HEK293T (cell line): ENCODE measurements at regions not wholly inside any gene's neighbourhood (a gene's known extent, or its start where the extent isn't known, plus 50 kb on each side); places are given as distances from the start of the nearest gene placed in this dataset.

Source experiments
- CTCF ChIA-PET: fragments of 350-600 bp; formaldehyde crosslinking; extraction: SDS; loops from one replicate; lab custom pipeline; 2021; ENCODE audit warnings: antibody characterized with exemption, inconsistent platforms; lab: Yijun Ruan, JAX
- POLR2A ChIA-PET: fragments of 350-600 bp; formaldehyde crosslinking; extraction: SDS; loops from one replicate; lab custom pipeline; 2020; ENCODE audit warnings: antibody characterized with exemption, inconsistent platforms; lab: Yijun Ruan, JAX
- DNase-seq: peaks from one replicate; pipeline ENCODE4 v3.0.0; 2012; ENCODE audit warnings: mixed read lengths; ENCODE audit errors: extremely low spot score
- ARNT ChIP-seq: fragments of 450-650 bp; IDR thresholded peaks from 2 replicates; pipeline ENCODE4 v1.6.1; 2017; ENCODE audit warnings: mild to moderate bottlenecking
- BHLHE40 ChIP-seq: fragments of 450-650 bp; IDR thresholded peaks from 2 replicates; pipeline ENCODE4 v1.6.1; 2016; ENCODE audit warnings: mild to moderate bottlenecking, moderate library complexity, borderline replicate concordance
- CTBP1 ChIP-seq: fragments of 450-650 bp; IDR thresholded peaks from 2 replicates; pipeline ENCODE4 v1.6.1; 2016; ENCODE audit warnings: borderline replicate concordance
- ELF4 ChIP-seq: fragments of 450-650 bp; IDR thresholded peaks from 2 replicates; pipeline ENCODE4 v1.6.1; 2017; ENCODE audit warnings: antibody characterized with exemption
- FOXA1 ChIP-seq: fragments of 450-650 bp; IDR thresholded peaks from 2 replicates; pipeline ENCODE4 v1.6.1; 2016; ENCODE audit warnings: mild to moderate bottlenecking
- FOXK2 ChIP-seq: fragments of 450-650 bp; IDR thresholded peaks from 2 replicates; pipeline ENCODE4 v1.6.1; 2016; ENCODE audit warnings: mild to moderate bottlenecking
- FOXM1 ChIP-seq: fragments of 450-650 bp; IDR thresholded peaks from 2 replicates; pipeline ENCODE4 v1.6.1; 2017; ENCODE audit warnings: mild to moderate bottlenecking, borderline replicate concordance
- HDGF ChIP-seq: fragments of 450-650 bp; IDR thresholded peaks from 2 replicates; pipeline ENCODE4 v1.6.1; 2017; ENCODE audit warnings: antibody characterized with exemption, borderline replicate concordance
- L3MBTL2 ChIP-seq: fragments of 450-650 bp; conservative IDR thresholded peaks from 2 replicates; pipeline ENCODE4 v1.6.1; 2016; ENCODE audit warnings: mild to moderate bottlenecking
- LEF1 ChIP-seq: fragments of 450-650 bp; IDR thresholded peaks from 2 replicates; pipeline ENCODE4 v1.6.1; 2017; ENCODE audit warnings: mild to moderate bottlenecking, borderline replicate concordance
- NFRKB ChIP-seq: fragments of 450-650 bp; IDR thresholded peaks from 2 replicates; pipeline ENCODE4 v1.6.1; 2016; ENCODE audit warnings: mild to moderate bottlenecking, moderate library complexity
- SP1 ChIP-seq: fragments of 450-650 bp; IDR thresholded peaks from 2 replicates; pipeline ENCODE4 v1.6.1; 2017
- SUZ12 ChIP-seq: fragments of 450-650 bp; IDR thresholded peaks from 2 replicates; pipeline ENCODE4 v1.6.1; 2016; ENCODE audit warnings: mild to moderate bottlenecking
- TARDBP ChIP-seq: fragments of 450-650 bp; IDR thresholded peaks from 2 replicates; pipeline ENCODE4 v1.6.1; 2016
- ZNF384 ChIP-seq: fragments of 450-650 bp; IDR thresholded peaks from 2 replicates; pipeline ENCODE4 v1.6.1; 2016
- TF ChIP-seq, protein P1 (sequence below): fragments of 450-650 bp; IDR thresholded peaks from 2 replicates; pipeline ENCODE4 v1.6.1; 2016

DNA sequence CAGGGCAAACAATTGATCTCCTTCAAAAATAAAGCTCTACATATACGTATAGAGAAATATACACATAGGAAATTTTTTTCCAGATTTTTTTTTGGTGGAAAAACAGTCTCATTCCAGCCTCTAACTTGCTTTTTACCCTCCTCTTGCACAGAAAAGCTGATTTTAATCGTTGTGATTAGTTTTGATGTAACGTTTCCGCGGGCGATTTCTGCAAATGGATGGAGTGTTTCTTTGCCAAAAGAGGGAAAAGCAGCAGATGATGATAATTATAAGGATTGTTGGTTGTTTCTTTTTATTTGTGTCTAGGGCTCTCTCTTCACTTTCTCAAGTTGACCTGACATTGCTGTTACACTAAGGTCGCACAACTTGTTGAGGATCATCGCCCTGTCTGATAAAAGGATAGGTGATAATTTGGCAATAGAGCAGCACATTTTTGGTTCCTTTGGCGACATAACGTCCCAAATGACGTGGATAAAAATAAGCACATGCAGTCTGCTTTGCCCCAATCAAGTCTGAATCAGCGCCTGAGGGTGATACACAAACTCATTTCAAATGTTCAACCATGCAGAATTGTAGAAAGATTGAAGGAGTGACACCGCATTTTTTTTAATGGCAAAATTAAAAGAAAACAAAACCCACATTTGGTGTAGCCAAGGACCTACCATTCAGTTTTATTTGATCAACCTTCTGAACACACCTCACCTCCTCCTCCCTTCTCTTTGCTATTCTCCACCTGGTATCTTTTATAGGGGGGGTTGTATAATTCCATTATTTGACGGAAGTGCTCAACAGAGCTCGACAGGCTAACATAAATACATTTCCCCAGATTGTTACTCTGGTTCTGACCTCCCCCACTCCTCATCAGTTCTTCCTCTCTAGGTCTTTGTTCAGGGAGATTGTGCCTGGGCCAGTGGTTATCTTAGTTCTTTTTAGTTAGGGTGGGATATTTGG lies 109.6 kb upstream of the KCTD1 start:
- DNase-seq = no peak
- ChIA-PET POLR2A (interaction anchor here (0.7 to 1.7 kb wide), 7 partner anchors 11 to 654 kb away, joined by 3 to 4 read pairs (median 3); no protein-coding TSS in a partner anchor), CTCF (no interaction called here)
- TF ChIP-seq ARNT (no peak), ZNF384 (no peak)

DNA sequence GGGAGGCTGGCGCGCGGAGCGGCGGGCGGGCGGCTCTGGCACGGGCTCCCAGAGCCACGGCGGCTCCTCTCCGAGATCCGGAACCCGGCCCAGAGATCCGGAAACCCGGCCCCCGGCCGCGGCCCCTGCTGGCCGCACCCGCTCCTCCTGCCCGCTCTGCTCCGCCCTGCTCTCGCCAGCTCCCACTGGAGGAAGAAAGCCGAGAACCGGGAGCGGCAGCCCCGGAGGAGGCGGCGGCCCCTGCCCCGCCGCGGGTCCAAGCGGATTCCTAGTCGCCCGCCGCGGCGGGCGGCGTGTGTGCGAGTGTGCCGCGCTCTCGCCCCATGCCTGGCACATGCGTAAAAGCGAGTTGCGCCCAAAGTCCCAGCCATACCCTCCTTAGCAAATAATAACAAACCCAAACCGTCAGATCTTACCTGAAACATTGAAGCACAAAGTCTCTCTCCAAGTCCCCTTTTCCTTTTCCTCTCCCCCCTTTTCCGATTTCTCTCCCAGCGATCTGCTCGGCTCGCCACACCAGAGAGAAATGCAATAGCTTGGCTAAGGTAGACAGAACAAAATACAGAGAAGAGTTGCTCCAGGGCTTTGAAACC lies 108.7 kb upstream of the KCTD1 start:
- POLR2A ChIA-PET = interaction anchor here (0.6 to 1.7 kb wide), 10 partner anchors 10 to 653 kb away, joined by 3 to 4 read pairs (median 3); no protein-coding TSS in a partner anchor

DNA sequence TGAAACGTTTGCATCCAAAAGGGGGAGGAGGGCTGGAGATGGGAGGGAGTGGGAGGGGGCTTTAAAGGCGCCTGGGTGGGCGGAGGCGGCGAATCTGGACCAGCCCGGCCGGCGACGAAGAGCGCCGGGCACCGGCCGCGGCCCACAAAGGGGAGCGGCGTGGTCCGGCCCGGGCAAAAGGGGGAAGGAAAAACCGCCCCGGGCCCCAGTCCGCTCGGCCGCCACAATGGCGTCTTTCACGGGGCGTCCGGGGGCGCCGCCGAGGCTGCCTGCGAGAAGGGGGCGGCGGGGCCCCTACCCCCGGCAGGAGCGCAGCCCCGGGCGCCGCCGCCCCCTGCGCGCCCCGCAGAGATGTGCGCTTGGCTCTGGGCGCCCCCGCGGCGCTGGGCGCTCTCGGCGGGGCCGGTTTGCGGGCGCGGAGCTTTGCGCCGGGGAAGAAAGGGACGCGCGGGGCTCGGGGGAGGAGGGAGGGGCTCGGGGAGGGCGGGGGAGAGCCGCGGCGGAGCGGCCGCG lies 108.1 kb upstream of the KCTD1 start:
- 0 out of 2 replicates have a peak, but pooled peaks have one; percentile 11 for TF ChIP-seq ARNT
- TF ChIP-seq HDGF = no peak
- no peak for DNase-seq
- CTCF ChIA-PET = interaction anchor here (0.7 kb wide), 1 partner anchor 100 kb away, joined by 3 read pairs; no protein-coding TSS in a partner anchor
- POLR2A ChIA-PET = interaction anchor here (1.0 to 1.7 kb wide), 4 partner anchors 9 to 240 kb away, joined by 3 to 4 read pairs (median 3); no protein-coding TSS in a partner anchor

More for the DNA sequence above, 108.7 kb upstream of the KCTD1 start:
- TF ChIP-seq SUZ12 (no peak), FOXA1 (no peak), L3MBTL2 (peak; percentile 82), ELF4 (no peak)
- DNase-seq = peak; percentile 67
- CTCF ChIA-PET = interaction anchor here (0.7 kb wide), 1 partner anchor 101 kb away, joined by 3 read pairs; no protein-coding TSS in a partner anchor

DNA sequence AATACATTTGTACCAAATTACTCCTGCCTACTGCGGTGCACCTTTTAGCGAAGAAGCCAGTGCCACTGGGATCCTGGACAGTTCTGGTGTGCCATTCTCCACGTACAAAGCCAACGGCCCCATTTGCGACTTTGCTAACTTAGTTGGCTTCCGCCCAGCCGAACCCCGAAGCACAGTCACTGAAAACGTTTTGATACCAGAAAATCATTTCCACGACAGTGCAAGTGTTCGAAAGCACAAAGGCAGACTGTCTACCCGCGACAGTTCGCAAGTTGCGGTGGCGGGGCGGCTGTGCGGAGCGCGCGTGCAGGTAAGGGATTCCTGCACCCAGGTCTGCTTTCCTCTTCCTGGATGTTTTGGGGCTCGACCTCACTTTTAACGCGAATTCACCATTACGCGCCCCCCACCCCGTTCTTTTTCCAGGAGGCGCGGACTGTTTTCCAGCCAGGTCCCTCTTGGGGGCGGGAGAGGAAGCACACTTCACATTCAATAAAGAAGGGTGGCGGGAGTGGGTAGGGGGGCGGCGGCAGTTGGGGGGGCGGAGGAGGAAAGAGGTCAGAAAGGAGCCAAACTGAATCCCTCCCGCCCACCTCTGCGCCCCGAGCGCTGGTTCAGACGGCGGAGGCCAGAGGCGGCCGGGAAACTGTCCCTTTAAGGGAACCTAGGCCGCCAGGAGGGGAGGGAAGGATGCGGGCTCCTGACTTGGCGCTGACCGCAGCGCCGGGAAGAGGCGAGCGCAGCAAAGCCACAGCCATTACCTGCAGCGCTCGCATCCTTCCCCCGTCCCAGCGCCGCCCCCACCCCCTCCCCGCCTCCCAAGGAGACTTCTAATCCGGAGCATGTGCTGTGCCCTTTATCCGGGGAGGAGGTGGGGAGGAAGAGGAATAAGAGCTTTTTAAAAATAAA lies 107.4 kb upstream of the KCTD1 start:
- TF ChIP-seq ARNT (no peak), L3MBTL2 (0 out of 2 replicates have a peak, but pooled peaks have one; percentile 33)
- CTCF ChIA-PET = no interaction called here
- POLR2A ChIA-PET = interaction anchor here (1.0 kb wide), 1 partner anchor 16 kb away, joined by 3 read pairs; no protein-coding TSS in a partner anchor
- peak; percentile 71 for DNase-seq

DNA sequence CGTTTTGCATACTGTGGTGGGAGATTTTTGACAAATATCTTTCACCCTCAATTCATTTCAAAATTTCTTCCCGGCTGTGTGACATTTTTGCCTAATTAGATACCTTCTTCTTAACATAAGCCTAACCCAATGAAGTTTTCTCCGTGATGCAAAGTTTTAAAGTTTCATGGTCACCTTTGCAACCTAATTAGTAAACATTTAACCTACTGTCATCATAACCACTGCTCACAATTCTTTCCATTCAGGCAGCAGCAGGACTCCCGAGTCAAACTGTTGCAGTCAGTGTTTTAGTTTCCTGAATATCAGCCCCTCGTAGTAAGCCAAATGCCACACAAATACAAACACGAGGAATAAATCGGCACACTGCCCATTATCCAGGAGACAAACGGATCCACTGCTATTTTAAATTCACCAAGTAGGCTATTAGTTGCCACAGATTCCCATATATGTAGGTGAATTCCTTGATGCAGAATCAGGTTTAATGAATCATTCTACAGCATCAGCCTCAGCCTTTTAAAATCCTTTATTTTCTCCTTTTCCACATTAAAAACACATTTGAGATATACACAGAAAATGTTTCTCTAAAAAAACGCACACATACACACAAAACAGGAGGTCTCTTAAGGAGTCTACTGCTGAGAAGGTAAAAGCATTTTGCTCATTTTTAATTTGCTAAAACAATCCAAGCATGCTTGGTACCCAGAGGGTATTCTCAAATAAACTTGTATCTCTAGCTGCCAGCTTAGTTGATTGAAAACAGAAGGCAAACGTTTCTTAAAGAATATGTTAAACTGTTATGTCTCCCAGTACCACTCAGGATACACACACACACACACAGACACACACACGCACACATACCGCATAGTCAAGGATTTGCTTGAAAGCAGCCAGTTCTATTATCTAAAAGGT lies 106.5 kb upstream of the KCTD1 start:
- no peak for DNase-seq
- CTCF ChIA-PET = interaction anchor here (0.6 to 1.4 kb wide), 2 partner anchors 32 to 249 kb away, joined by 3 read pairs; no protein-coding TSS in a partner anchor
- no peak for TF ChIP-seq L3MBTL2

DNA sequence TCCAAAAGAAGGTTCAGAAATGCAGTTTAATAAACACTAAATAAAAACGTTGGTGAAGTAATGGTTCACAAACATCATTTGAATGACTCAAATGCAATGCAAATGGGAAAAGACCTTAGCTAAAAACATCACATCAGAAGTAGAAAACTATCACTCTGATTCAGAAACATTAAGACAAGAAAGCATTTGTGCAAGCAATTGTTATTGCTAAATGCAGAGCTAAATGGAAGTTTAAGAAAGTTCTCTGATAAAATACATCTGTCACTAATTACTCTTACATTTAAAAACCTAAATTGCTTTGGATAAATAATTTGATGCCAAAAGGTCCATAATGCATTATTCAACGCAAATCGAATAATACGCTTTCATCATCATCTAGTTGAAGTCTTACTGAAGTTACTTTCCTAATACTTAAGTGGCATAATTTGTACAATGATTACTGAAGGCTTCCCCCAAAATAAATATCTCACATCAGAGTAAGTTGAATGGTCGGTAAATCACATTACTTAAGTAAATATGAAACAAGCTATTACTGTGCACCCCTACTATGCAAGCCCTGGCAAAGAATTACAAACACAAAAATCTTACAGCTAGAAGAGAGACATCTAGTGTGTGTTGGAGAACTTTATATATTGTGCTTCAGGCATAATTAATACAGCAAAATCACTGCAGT lies 105.7 kb upstream of the KCTD1 start:
- POLR2A ChIA-PET = interaction anchor here (0.9 to 1.0 kb wide), 2 partner anchors 32 to 213 kb away, joined by 3 to 4 read pairs; no protein-coding TSS in a partner anchor
- no peak for DNase-seq
- no peak for TF ChIP-seq FOXA1
- CTCF ChIA-PET = interaction anchor here (1.4 kb wide), 1 partner anchor 249 kb away, joined by 3 read pairs; no protein-coding TSS in a partner anchor

More for the DNA sequence above, 106.5 kb upstream of the KCTD1 start:
- POLR2A ChIA-PET = interaction anchor here (1.0 kb wide), 1 partner anchor 214 kb away, joined by 3 read pairs; no protein-coding TSS in a partner anchor

DNA sequence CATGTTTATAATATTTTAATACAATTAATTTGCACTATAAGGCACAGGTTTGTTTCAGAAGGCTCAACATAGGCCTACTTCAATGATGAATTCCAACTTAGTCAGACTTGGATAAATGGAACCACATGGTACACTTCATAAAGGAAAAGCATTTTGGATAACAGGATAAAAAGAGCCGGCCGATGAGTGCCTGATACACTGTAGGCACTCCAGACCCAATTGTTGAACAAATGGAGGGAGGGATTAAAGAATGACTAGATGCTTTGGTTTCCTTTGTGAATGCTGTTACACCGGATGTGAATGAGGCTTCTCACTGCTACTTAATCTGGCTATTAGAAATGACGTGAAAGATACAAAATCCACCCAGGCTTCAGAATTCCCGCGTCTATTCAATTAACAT lies 104.1 kb upstream of the KCTD1 start:
- CTCF ChIA-PET = no interaction called here

More for the DNA sequence above, 104.1 kb upstream of the KCTD1 start:
- no peak for TF ChIP-seq ELF4
- no peak for TF ChIP-seq ZNF384
- no peak for TF ChIP-seq LEF1
- TF ChIP-seq FOXM1 = no peak
- TF ChIP-seq, protein P1, sequence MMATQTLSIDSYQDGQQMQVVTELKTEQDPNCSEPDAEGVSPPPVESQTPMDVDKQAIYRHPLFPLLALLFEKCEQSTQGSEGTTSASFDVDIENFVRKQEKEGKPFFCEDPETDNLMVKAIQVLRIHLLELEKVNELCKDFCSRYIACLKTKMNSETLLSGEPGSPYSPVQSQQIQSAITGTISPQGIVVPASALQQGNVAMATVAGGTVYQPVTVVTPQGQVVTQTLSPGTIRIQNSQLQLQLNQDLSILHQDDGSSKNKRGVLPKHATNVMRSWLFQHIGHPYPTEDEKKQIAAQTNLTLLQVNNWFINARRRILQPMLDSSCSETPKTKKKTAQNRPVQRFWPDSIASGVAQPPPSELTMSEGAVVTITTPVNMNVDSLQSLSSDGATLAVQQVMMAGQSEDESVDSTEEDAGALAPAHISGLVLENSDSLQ = no peak
- no peak for TF ChIP-seq TARDBP
- TF ChIP-seq SUZ12 = no peak
- no peak for TF ChIP-seq FOXA1
- TF ChIP-seq BHLHE40 = no peak
- no peak for TF ChIP-seq FOXK2
- TF ChIP-seq L3MBTL2 = no peak
- TF ChIP-seq HDGF = no peak
- TF ChIP-seq CTBP1 = no peak
- no peak for TF ChIP-seq ARNT
- no peak for TF ChIP-seq NFRKB
- TF ChIP-seq SP1 = no peak
- no peak for DNase-seq
- POLR2A ChIA-PET = no interaction called here
